Prostate gland (tissue), 2 donors: ENCODE measurements at regions not wholly inside any gene's neighbourhood (a gene's known extent, or its start where the extent isn't known, plus 50 kb on each side); places are given as distances from the start of the nearest gene placed in this dataset.

Source experiments
- CTCF ChIP-seq, 4 experiments: fragments of 200-600 bp in 2 of 4; fragments of 450-650 bp in 2 of 4; sonication (generic) in 2 of 4; IDR thresholded peaks; 1 replicate in 3 of 4; 2 replicates in 1 of 4; pipeline ENCODE4 v1.5.1; 2016 to 2019; ENCODE audit warnings: antibody characterized with exemption in 4 of 4, mild to moderate bottlenecking in 2 of 4, moderate library complexity in 2 of 4
- POLR2A ChIP-seq: fragments of 450-650 bp; IDR thresholded peaks from one replicate; pipeline ENCODE4 v1.6.1; 2016; ENCODE audit warnings: antibody characterized with exemption, mild to moderate bottlenecking
- POLR2AphosphoS5 ChIP-seq: sonication (generic); formaldehyde crosslinking; IDR thresholded peaks from one replicate; pipeline ENCODE4 v1.6.1; 2017; ENCODE audit warnings: antibody characterized with exemption

- TF ChIP-seq CTCF (IDR thresholded peaks at IDR 0.05): no peak
- no peak for TF ChIP-seq POLR2AphosphoS5
- no peak for TF ChIP-seq POLR2A
Observed at GRCh38 chr2:62293151-62293489, 97.2 kb downstream of the B3GNT2 start.
